DMS 273 (cell line): ENCODE measurements at regions not wholly inside any gene's neighbourhood (a gene's known extent, or its start where the extent isn't known, plus 50 kb on each side); places are given as distances from the start of the nearest gene placed in this dataset.

Experiments used
- DNase-seq: peaks from one replicate; lab custom pipeline; 2025; ENCODE audit not compliant: unreplicated experiment; lab: John Stamatoyannopoulos, UW

GRCh38 chr6:71512256-71512655 lies 223.6 kb downstream of the OGFRL1 start:
- DNase-seq = no peak

- DNase-seq = no peak
Observed at GRCh38 chr6:71513036-71513435, 224.4 kb downstream of the OGFRL1 start.

GRCh38 chr6:71523548-71523947 lies 234.9 kb downstream of the OGFRL1 start:
- no peak for DNase-seq

GRCh38 chr6:71524201-71524600 lies 235.6 kb downstream of the OGFRL1 start:
- no peak for DNase-seq

- no peak for DNase-seq
Observed at GRCh38 chr6:71527886-71528285, 239.3 kb downstream of the OGFRL1 start.

GRCh38 chr6:71529026-71529425 lies 240.4 kb downstream of the OGFRL1 start:
- no peak for DNase-seq

- DNase-seq = no peak
Observed at GRCh38 chr6:71529769-71530168, 241.2 kb downstream of the OGFRL1 start.

GRCh38 chr6:71531006-71531405 lies 242.4 kb downstream of the OGFRL1 start:
- DNase-seq = no peak

GRCh38 chr6:71531841-71532240 lies 243.2 kb downstream of the OGFRL1 start:
- peak; percentile 13 for DNase-seq

- DNase-seq = peak; percentile 45
Observed at GRCh38 chr6:71533939-71534379, 245.3 kb downstream of the OGFRL1 start.

GRCh38 chr6:71534921-71535320 lies 246.3 kb downstream of the OGFRL1 start:
- DNase-seq = no peak

- no peak for DNase-seq
Observed at GRCh38 chr6:71537717-71538116, 249.1 kb downstream of the OGFRL1 start.

GRCh38 chr6:71544028-71544427 lies 255.4 kb downstream of the OGFRL1 start:
- no peak for DNase-seq

- DNase-seq = no peak
Observed at GRCh38 chr6:71544906-71545305, 256.3 kb downstream of the OGFRL1 start.

GRCh38 chr6:71545905-71546304 lies 257.3 kb downstream of the OGFRL1 start:
- DNase-seq = no peak

GRCh38 chr6:71551798-71552197 lies 263.2 kb downstream of the OGFRL1 start:
- no peak for DNase-seq

- no peak for DNase-seq
Observed at GRCh38 chr6:71556141-71556540, 267.5 kb downstream of the OGFRL1 start.

GRCh38 chr6:71558974-71559373 lies 270.4 kb downstream of the OGFRL1 start:
- DNase-seq = no peak

- no peak for DNase-seq
Observed at GRCh38 chr6:71567562-71567961, 279.0 kb downstream of the OGFRL1 start.

- DNase-seq = no peak
Observed at GRCh38 chr6:71577766-71578165, 289.2 kb downstream of the OGFRL1 start.

GRCh38 chr6:71579902-71580301 lies 291.3 kb downstream of the OGFRL1 start:
- DNase-seq = no peak

- no peak for DNase-seq
Observed at GRCh38 chr6:71582820-71583219, 294.2 kb downstream of the OGFRL1 start.

GRCh38 chr6:71584712-71585436 lies 296.3 kb downstream of the OGFRL1 start:
- DNase-seq = no peak
